Activated CD8-positive, alpha-beta memory T cell treated with anti-CD3 and anti-CD28 coated beads, Interleukin-2, amount 50 U/mL, for 48 hours (primary cell): ENCODE measurements at regions not wholly inside any gene's neighbourhood (a gene's known extent, or its start where the extent isn't known, plus 50 kb on each side); places are given as distances from the start of the nearest gene placed in this dataset.
"Not testable (repeated sequence)": the region's sequence is repeated elsewhere in the genome, so short reads cannot be mapped to it uniquely, and the experiment has no call there.

Source experiments
- DNase-seq: peaks from one replicate; pipeline ENCODE4 v3.0.0-alpha.2; 2020

DNA sequence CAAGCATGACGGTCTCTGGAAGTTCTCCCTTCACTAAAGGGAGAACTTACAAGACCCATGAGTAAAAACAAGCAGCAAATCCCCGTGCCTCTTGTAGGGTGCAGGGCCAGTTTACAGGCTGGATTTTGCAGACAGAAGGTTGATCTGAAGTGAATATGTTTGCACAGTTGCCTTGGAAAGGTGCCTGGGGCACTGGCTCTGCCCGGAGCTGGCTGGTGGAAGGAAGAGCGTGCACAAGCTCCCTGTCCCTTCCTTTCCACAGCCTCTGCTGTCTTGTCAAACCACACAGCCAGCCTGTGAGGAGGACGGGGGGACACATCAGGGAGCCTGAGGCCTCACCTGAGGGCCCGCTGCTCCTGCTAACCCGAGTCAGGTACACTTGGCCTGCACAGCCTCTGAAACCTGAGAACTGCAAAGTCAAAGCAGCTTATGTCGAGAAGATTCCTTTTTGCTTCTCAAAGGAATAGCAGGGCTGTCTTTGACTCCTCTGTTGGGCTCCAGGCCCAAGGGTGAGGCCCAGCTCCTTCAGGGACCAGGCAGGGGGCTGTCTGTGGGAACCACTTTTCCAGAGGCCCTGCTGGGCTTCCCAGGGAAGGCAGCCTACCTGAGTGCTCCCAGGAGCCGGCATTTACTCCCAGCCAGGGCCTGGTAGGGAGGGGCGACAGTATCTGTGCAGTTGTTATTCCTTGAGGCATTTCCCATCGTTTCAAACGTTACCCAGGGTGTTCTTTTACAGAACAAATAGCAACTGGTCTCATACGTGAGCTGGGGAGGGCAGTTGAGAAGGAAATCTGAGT, 251.5 kb downstream of the SIPA1L2 start:
- no peak for DNase-seq

DNA sequence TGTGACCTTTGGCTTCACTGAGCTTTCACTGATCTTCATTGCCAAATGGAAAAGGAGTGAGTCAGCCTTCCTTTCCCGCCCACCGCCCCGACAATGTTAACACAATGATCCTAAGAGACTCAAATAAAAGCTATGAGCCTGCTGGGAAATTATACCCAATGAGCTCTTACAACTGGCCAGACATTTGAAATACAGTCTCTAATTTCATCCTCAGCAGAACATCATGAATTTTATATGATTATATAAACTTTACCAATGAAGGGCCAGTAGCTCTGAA, 252.5 kb downstream of the SIPA1L2 start:
- DNase-seq: no peak

DNA sequence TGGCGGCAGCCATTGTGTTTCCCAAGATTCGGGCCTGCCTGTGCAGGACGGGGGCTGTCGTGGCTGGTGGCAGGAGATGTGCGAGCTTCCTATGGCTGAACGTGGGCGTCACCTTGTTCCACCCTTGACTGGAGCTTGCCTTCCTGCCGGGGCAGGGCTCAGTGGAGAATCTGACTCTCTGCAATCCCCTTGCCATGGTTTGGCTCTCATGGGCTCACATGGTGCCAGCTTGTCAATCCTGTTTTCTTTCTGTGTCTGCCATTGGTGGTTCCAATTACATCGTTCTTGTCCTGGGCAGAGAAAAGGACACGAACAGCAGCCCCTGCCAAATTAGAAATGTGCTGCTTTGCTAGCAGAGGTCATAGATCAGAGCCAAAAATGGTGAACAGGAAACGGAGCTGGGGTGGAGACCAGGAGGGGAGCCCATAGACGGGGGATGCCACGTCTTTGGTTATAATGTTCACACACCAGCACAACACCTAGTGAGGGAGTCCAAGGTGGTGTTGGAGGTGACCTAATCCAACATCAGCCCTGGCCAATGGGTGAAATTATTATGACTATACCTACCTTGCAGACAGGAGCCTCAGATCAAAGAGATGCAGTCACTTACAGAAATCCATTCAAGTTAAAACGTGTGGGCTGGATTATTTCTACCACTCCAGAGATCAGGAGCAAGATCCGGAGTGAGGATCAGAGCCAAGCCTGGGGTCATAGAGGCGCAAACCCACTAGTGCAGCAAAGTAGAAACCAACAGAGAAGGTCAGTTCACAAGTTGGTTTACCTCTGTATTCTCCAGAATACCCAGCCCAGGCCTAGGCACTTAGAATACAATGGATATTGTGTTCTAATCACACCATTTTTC, 253.1 kb downstream of the SIPA1L2 start:
- DNase-seq: no peak

DNA sequence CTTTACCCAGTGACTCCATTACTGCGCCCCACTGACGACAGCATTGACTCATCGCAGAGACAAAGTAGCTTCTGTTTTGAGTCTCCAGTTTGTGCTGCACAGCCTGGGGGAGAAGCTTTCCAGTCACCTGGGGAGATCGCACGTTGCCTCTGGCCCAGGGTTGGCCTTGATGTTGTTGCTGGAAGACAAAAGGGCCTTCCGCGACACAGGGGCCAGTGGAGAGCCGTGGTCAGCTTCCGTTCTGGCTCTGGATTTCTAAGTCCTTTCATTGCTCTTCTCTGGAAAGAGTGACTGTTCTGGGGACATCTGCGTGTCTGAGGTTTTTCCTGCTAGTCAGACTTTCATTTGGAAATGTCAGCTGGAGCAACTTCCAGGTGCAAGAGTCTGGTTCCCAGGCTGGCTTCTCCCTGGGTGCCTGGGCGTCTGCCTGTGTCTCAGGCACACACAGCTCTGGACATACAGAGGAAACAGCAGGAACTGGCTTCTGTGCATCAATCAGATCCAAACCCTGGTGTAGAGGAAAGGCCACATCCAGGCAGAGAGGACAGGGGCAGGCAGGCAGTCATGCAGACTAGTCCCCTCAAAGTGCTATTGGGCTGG, 257.0 kb downstream of the SIPA1L2 start:
- DNase-seq: no peak

GRCh38 chr1:232372431-232372830, 257.5 kb downstream of the SIPA1L2 start:
- DNase-seq: no peak

- DNase-seq: no peak
Measured at GRCh38 chr1:232369451-232370296, 260.3 kb downstream of the SIPA1L2 start.

- DNase-seq: no peak
Measured at GRCh38 chr1:232368821-232369321, 261.1 kb downstream of the SIPA1L2 start.

DNA sequence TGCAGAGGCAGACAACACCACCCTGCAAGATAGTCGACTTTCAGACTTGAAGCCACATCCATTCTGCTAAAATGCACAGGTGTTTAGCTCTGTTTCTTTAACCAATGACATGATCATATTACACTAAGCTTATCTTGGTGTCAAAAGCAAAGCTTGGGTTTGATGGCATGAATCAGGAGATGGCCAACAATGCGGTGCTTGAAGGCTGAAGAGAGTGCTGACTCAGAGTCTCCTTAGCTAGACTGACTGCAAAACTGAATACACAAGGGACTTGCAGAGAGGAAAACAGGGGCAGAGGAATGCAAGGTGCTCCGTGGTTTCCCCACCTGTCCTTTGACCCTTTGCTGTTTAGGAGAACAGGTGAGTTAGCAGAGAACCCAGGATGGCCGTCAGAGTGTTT, 262.6 kb downstream of the SIPA1L2 start:
- DNase-seq: no peak

DNA sequence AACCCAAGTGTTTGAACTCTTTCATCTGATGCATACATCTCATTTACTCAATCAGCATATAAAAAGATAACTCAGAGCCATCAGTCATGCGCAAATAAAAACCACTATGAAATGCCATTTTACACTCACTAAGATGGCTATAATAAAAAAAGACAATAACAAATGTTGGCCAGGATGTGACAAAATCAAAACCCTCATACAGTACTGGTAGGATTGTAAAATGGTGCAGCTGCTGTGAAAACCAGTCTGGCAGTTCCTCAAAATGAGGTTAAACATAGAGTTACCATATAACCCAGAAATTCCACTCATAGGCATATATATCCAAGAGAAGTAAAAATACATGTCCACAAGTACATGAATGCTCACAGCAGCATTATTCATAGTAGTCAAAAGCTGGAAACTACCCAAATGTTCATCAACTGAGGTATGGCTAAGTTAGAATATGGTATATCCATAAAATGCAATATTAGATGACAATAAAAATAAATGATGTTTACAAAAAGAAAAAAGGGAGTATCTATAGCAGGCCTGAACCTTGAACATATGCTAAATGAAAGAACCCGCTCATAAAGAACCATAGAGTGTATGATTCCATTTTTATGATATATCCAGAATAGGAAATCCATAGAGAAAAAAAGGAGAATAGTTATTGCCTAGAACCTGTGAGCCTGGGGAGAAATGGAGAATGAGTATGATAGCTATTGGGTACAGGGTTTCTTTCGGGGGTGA, 265.1 kb downstream of the SIPA1L2 start:
- DNase-seq: no peak

- DNase-seq: no peak
Measured at GRCh38 chr1:232363008-232363407, 266.9 kb downstream of the SIPA1L2 start.

- no peak for DNase-seq
Measured at GRCh38 chr1:232357416-232357815, 272.5 kb downstream of the SIPA1L2 start.

- no peak for DNase-seq
Measured at GRCh38 chr1:232355162-232356006, 274.5 kb downstream of the SIPA1L2 start.

- no peak for DNase-seq
Measured at GRCh38 chr1:232353001-232353400, 276.9 kb downstream of the SIPA1L2 start.

GRCh38 chr1:232352366-232352765, 277.6 kb downstream of the SIPA1L2 start:
- DNase-seq: no peak

DNA sequence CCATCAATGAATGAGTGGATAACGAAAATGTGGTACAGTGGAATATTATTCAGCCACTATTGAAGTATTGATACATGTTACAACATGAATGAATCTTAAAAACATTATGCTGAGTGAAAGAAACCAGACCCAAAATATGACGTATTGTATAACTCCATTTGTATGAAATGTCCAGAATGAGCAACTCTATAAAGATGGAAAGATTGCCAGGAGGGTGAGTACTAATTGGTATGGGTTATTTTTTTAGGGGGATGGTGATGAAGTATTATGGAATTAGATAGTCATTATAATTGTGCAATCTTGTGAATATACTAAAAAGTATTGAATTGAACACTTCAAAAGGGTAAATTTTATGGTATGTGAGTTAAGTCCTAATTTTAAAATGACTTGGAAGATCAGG, 278.6 kb downstream of the SIPA1L2 start:
- DNase-seq: no peak

DNA sequence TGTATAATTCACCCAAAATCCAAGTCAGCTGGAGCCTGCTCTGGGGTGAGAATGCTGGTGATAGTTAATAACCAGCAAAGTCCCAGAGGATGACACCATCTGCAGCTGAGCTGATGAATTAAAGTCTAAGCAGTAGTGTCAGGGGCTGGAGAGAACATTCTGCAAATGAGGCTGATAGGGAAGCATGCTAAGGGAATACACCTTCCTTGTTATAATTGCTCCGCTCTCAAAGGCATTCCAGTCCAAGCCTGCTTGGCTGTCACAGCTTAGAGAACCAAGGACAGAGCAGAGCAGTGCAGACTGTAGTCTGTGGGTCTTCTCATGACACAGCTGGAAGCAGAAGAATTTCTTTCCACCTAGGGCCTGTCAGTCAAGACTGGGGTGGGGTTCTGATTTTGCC, 283.1 kb downstream of the SIPA1L2 start:
- no peak for DNase-seq

- no peak for DNase-seq
Measured at GRCh38 chr1:232344791-232345399, 285.0 kb downstream of the SIPA1L2 start.

DNA sequence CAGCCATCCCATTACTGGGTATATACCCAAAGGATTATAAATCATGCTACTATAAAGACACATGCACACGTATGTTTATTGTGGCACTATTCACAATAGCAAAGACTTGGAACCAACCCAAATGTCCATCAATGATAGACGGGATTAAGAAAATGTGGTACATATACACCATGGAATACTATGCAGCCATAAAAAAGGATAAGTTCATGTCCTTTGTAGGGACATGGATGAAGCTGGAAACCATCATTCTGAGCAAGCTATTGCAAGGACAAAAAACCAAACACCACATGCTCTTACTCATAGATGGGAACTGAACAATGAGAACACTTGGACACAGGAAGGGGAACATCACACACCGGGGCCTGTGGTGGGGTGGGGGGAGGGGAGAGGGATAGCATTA, 285.7 kb downstream of the SIPA1L2 start:
- DNase-seq: not testable (repeated sequence)

- no peak for DNase-seq
Measured at GRCh38 chr1:232340446-232340845, 289.5 kb downstream of the SIPA1L2 start.

DNA sequence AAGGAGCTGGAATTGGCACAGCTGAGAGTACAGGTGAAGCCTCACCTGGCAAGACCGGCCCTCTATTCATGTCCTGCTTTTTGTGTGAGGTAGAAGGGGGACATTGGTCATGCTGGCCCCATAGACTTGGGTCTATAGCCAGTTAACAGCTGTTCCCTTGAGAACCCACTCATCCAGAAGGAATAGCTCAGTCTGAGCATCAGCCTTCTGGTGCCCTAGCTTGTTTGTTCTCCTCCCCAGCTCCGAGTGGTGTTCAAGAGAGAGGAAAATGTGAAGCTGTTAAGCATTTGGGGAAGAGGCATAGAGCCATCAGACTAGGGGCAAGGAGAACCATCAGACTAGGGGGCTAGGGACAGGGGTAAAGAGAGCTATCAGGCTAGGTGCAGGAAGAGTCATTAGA, 290.9 kb downstream of the SIPA1L2 start:
- no peak for DNase-seq
